SJCRH30 (cell line): ENCODE measurements at regions not wholly inside any gene's neighbourhood (a gene's known extent, or its start where the extent isn't known, plus 50 kb on each side); places are given as distances from the start of the nearest gene placed in this dataset.

Experiments used
- DNase-seq, 2 experiments: peaks; one replicate each; pipeline ENCODE4 v3.0.0-alpha.2; 2015 to 2020
- H3K27ac ChIP-seq: fragments of 250-450 bp; sonication (Bioruptor Pico); 2 replicates; pipeline ENCODE4 v1.5.1; 2020; ENCODE audit warnings: mild to moderate bottlenecking, moderate library complexity
- H3K27me3 ChIP-seq: fragments of 250-450 bp; sonication (Bioruptor Pico); 2 replicates; pipeline ENCODE4 v1.5.1; 2020; ENCODE audit warnings: mild to moderate bottlenecking, moderate library complexity
- H3K36me3 ChIP-seq: fragments of 250-450 bp; sonication (Bioruptor Pico); 2 replicates; pipeline ENCODE4 v1.5.1; 2020; ENCODE audit warnings: mild to moderate bottlenecking, moderate library complexity
- H3K4me1 ChIP-seq: fragments of 250-450 bp; sonication (Bioruptor Pico); 2 replicates; pipeline ENCODE4 v1.5.1; 2020; ENCODE audit warnings: mild to moderate bottlenecking, moderate library complexity
- H3K4me3 ChIP-seq: fragments of 250-450 bp; sonication (Bioruptor Pico); 2 replicates; pipeline ENCODE4 v1.5.1; 2020; ENCODE audit warnings: mild to moderate bottlenecking, moderate library complexity
- H3K9me3 ChIP-seq: fragments of 250-450 bp; sonication (Bioruptor Pico); replicated peaks from 2 replicates; pipeline ENCODE4 v1.5.1; 2020; ENCODE audit warnings: mild to moderate bottlenecking, moderate library complexity

DNA sequence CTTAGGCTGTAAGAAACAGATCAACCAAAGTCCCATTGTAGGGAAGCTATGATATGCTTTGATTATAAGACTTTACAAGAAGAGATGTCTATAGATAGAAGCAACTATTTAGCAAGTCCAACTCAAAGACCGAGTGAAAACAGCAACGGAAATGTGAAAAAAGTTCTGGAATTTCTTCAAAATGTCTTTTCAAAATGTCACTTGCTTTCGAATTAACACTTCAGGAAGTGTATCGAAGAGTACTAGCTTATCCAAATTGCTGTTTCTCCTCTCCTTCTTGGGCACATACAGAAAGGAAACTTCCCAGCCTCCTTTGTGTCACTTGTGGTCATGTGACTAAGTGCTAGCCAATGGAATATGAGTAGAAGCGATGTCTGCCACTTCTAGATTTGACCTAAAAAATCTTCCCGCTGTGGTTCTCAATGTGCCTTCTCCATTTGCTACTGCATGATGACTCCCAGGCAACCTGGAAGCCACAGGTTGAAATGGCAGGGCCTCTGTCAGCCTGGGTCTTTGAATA, 89.9 kb downstream of the TSEN15 start:
- Histone ChIP-seq H3K9me3 (no peaks in the 10 kb centered on the region), H3K27me3 (no peaks in the 10 kb centered on the region), H3K27ac (no peak overlapping the region), H3K4me1 (no peaks in the 10 kb centered on the region), H3K4me3 (no peak overlapping the region), H3K36me3 (no peaks in the 10 kb centered on the region)
- DNase-seq = no peak

- Histone ChIP-seq H3K36me3 (no peaks in the 10 kb centered on the region), H3K4me1 (no peaks in the 10 kb centered on the region), H3K27me3 (no peaks in the 10 kb centered on the region), H3K4me3 (no peak overlapping the region), H3K9me3 (no peaks in the 10 kb centered on the region), H3K27ac (no peak overlapping the region)
- DNase-seq = peak in 1 of 2 experiments; percentile 6
These were observed 91.9 kb downstream of the TSEN15 start for GRCh38 chr1:184143449-184143848.

GRCh38 chr1:184145083-184145482, 93.6 kb downstream of the TSEN15 start:
- no peaks in the 10 kb centered on the region for H3K9me3 ChIP-seq
- no peaks in the 10 kb centered on the region for H3K36me3 ChIP-seq
- H3K4me1 ChIP-seq = no peaks in the 10 kb centered on the region
- H3K27me3 ChIP-seq = no peaks in the 10 kb centered on the region
- DNase-seq = no peak
- H3K27ac ChIP-seq = no peak overlapping the region
- H3K4me3 ChIP-seq = no peak overlapping the region

- Histone ChIP-seq H3K4me1 (no peaks in the 10 kb centered on the region), H3K4me3 (no peak overlapping the region), H3K27me3 (no peaks in the 10 kb centered on the region), H3K36me3 (no peaks in the 10 kb centered on the region), H3K9me3 (no peaks in the 10 kb centered on the region), H3K27ac (no peak overlapping the region)
- no peak for DNase-seq
These were observed 94.7 kb downstream of the TSEN15 start for GRCh38 chr1:184146202-184146601.

DNA sequence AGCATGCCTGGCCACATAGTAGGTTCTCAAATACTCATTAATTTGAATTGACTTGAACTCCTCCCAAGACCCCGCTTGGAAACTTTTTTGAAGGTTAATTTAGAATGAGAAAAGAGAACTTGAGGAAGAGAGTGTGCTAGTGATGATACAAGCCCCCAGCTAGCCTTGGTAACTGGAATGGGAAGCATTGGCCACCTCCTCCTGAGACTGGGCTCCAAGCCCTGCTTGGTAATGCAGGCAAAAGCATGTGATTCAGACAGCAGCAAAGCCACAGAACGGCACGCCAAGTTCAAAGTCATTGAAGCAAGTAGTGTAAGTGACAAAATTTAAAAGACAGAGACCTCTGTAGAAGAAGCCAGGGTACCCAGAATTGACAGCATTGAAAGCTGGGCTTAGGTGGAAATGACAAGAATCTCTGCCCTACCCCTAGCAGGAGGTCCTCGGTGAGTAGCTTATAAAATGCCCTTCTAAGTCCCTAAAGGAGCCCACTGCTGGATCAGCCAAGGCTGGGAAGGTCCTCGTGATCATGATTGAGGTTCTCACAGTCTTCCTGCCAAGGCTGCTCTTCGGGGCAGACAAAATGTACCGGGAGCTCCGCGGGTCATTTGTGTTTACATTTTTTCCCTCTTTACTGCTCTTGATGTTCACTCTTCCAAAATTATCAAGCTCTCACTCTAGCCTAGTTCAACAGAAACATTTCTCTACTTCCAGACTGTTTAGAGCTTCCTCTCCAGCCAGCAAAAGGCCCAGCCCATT, 99.4 kb downstream of the TSEN15 start:
- Histone ChIP-seq H3K27ac (no peak overlapping the region), H3K9me3 (no peaks in the 10 kb centered on the region), H3K4me1 (no peaks in the 10 kb centered on the region), H3K4me3 (no peak overlapping the region), H3K36me3 (no peaks in the 10 kb centered on the region), H3K27me3 (no peaks in the 10 kb centered on the region)
- no peak for DNase-seq

DNA sequence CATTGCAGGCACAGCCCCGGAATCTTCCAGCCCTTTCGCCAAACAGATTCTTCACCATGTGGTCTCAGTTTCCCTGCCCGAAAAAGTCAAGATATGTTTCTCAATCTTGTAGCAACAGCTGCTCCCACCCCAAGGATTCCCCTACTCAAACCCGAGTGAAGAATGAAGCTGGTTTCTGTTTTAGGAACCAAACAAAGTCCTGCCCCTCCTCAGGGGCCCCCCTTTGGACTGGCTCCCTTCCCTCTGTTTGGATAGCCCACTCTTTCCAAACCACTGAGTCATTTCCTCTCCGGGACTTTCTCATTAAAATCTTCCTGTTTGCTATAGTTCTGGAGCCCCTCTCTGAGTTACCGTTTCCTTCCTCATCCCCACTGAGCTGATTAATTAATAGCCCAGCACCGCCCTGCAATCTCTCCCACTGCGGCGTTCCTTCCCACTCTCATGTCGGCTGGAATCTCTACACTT, 100.9 kb downstream of the TSEN15 start:
- Histone ChIP-seq H3K27ac (no peak overlapping the region), H3K36me3 (no peaks in the 10 kb centered on the region), H3K27me3 (no peaks in the 10 kb centered on the region), H3K9me3 (no peaks in the 10 kb centered on the region), H3K4me3 (no peak overlapping the region), H3K4me1 (no peaks in the 10 kb centered on the region)
- no peak for DNase-seq

- Histone ChIP-seq H3K4me3 (no peak overlapping the region), H3K27me3 (no peaks in the 10 kb centered on the region), H3K36me3 (no peaks in the 10 kb centered on the region), H3K9me3 (no peaks in the 10 kb centered on the region), H3K4me1 (no peaks in the 10 kb centered on the region), H3K27ac (no peak overlapping the region)
- DNase-seq = no peak
These were observed 101.4 kb downstream of the TSEN15 start for GRCh38 chr1:184152974-184153373.

GRCh38 chr1:184153731-184154130, 102.2 kb downstream of the TSEN15 start:
- Histone ChIP-seq H3K9me3 (no peaks in the 10 kb centered on the region), H3K4me3 (no peak overlapping the region), H3K27me3 (no peaks in the 10 kb centered on the region), H3K27ac (no peak overlapping the region), H3K4me1 (no peaks in the 10 kb centered on the region), H3K36me3 (no peaks in the 10 kb centered on the region)
- DNase-seq = no peak

DNA sequence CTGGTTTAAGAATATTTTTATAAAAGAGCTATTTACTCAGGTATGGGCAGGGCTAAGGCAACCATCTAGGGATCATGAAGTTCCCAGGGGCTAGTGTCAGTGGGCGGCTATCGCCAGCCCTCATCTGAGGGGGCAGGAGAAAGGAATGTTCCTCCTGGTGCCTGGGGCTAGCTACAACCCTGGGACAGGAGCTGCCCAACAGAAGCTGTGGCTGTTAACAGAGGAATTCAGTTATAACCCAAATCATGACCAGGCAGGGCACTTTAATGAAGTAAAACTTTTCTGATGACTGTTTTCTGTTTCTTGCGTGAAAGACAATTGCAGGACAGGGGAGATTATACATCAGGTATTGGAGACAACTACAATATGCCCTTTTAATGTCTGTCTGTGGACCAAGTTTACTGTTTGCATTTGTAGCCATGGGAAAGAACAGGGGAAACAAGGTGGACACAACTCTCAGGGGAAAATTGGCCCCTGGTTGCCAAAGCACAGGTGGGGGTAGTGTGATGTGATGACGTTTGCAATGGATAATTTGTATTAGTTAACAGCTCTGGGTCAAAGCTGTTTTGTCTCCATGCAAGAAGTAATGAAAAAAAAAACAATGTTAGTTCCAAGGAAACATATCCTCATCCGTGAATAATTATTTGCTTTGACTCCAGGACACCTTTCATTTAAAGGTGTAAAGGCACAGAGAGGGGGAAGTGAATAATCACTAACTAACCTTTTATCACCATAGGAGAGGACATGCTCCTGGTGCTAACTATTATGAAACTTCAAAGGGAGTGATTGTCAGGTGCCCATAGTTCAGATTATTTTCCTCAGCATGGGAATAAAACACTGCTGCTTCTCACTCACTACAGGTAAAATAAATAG, 105.2 kb downstream of the TSEN15 start:
- Histone ChIP-seq H3K9me3 (no peaks in the 10 kb centered on the region), H3K4me3 (no peak overlapping the region)
- DNase-seq = no peak

GRCh38 chr1:184157394-184157742, 105.8 kb downstream of the TSEN15 start:
- Histone ChIP-seq H3K9me3 (no peaks in the 10 kb centered on the region), H3K4me3 (no peak overlapping the region), H3K27ac (no peak overlapping the region), H3K4me1 (no peaks in the 10 kb centered on the region), H3K36me3 (no peaks in the 10 kb centered on the region), H3K27me3 (no peaks in the 10 kb centered on the region)
- DNase-seq = peak in 1 of 2 experiments; percentile 14

More for the DNA sequence above, 105.2 kb downstream of the TSEN15 start:
- no peaks in the 10 kb centered on the region for H3K4me1 ChIP-seq
- no peaks in the 10 kb centered on the region for H3K36me3 ChIP-seq
- H3K27me3 ChIP-seq = no peaks in the 10 kb centered on the region
- no peak overlapping the region for H3K27ac ChIP-seq

- no peak for DNase-seq
- no peak overlapping the region for H3K4me3 ChIP-seq
- H3K36me3 ChIP-seq = no peaks in the 10 kb centered on the region
- H3K9me3 ChIP-seq = no peaks in the 10 kb centered on the region
- H3K4me1 ChIP-seq = no peaks in the 10 kb centered on the region
- no peak overlapping the region for H3K27ac ChIP-seq
- no peaks in the 10 kb centered on the region for H3K27me3 ChIP-seq
These were observed 107.6 kb downstream of the TSEN15 start for GRCh38 chr1:184158896-184159681.

GRCh38 chr1:184160236-184160635, 108.7 kb downstream of the TSEN15 start:
- H3K36me3 ChIP-seq = no peaks in the 10 kb centered on the region
- no peaks in the 10 kb centered on the region for H3K27me3 ChIP-seq
- H3K27ac ChIP-seq = no peak overlapping the region
- no peaks in the 10 kb centered on the region for H3K9me3 ChIP-seq
- DNase-seq = no peak
- no peaks in the 10 kb centered on the region for H3K4me1 ChIP-seq
- H3K4me3 ChIP-seq = no peak overlapping the region

- H3K36me3 ChIP-seq = no peaks in the 10 kb centered on the region
- no peak for DNase-seq
- H3K27me3 ChIP-seq = no peaks in the 10 kb centered on the region
- H3K4me3 ChIP-seq = no peak overlapping the region
- H3K9me3 ChIP-seq = no peaks in the 10 kb centered on the region
- no peak overlapping the region for H3K27ac ChIP-seq
- no peaks in the 10 kb centered on the region for H3K4me1 ChIP-seq
These were observed 109.7 kb downstream of the TSEN15 start for GRCh38 chr1:184161071-184161698.

GRCh38 chr1:184162281-184162680, 110.8 kb downstream of the TSEN15 start:
- DNase-seq = no peak
- H3K27me3 ChIP-seq = no peaks in the 10 kb centered on the region
- no peaks in the 10 kb centered on the region for H3K9me3 ChIP-seq
- no peak overlapping the region for H3K27ac ChIP-seq
- H3K36me3 ChIP-seq = no peaks in the 10 kb centered on the region
- no peaks in the 10 kb centered on the region for H3K4me1 ChIP-seq
- no peak overlapping the region for H3K4me3 ChIP-seq
